BJ (cell line): ENCODE measurements at regions not wholly inside any gene's neighbourhood (a gene's known extent, or its start where the extent isn't known, plus 50 kb on each side); places are given as distances from the start of the nearest gene placed in this dataset.

ENCODE experiments used
- CTCF ChIA-PET: fragments of 350-600 bp; formaldehyde crosslinking; extraction: SDS; loops from one replicate; lab custom pipeline; 2021; ENCODE audit warnings: antibody characterized with exemption, inconsistent platforms; lab: Yijun Ruan, JAX
- POLR2A ChIA-PET: fragments of 300-600 bp; sonication (Branson Sonifier 250); formaldehyde crosslinking; extraction: SDS; loops from one replicate; lab custom pipeline; 2021; ENCODE audit warnings: antibody characterized with exemption; lab: Charles Lee
- DNase-seq: peaks from one replicate; pipeline ENCODE4 v3.0.0-alpha.2; 2011; ENCODE audit warnings: low read depth
- H3K27me3 ChIP-seq: 2 replicates; pipeline ENCODE4 v1.6.0; 2011; ENCODE audit warnings: low read length; ENCODE audit not compliant: control insufficient read depth, insufficient read depth
- H3K36me3 ChIP-seq: 2 replicates; pipeline ENCODE4 v1.5.1; 2011; ENCODE audit warnings: low read length; ENCODE audit not compliant: control insufficient read depth, insufficient read depth
- H3K4me3 ChIP-seq: 2 replicates; pipeline ENCODE4 v1.5.1; 2011; ENCODE audit warnings: low read depth, mild to moderate bottlenecking, control low read depth, low read length
- TF ChIP-seq, protein P1 (sequence below): IDR thresholded peaks from 2 replicates; pipeline ENCODE4 v1.5.1; 2011; ENCODE audit warnings: low read depth, mild to moderate bottlenecking, control low read depth, inconsistent platforms, low read length, moderate library complexity; ENCODE audit not compliant: insufficient read depth

DNA sequence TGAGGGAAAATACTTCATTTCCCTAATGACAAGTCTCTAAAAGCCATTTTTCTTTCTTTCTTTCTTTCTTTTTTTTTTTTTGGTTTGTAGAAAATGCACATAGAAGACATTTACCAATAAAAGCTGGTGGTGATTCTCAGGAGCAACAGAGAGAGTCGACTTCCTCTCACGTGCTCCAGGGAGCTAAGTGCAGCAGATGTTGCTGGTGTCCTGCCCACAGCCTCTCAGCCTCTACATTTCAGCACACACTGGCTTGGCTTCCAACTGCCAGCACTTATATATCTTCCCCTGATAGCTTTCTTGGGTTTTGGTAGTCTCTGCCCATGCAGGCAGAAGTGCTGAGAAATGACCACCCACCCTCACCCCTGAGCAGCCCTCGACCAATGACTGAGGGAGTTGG lies 58.4 kb upstream of the MARCHF10 start:
- TF ChIP-seq, protein P1, sequence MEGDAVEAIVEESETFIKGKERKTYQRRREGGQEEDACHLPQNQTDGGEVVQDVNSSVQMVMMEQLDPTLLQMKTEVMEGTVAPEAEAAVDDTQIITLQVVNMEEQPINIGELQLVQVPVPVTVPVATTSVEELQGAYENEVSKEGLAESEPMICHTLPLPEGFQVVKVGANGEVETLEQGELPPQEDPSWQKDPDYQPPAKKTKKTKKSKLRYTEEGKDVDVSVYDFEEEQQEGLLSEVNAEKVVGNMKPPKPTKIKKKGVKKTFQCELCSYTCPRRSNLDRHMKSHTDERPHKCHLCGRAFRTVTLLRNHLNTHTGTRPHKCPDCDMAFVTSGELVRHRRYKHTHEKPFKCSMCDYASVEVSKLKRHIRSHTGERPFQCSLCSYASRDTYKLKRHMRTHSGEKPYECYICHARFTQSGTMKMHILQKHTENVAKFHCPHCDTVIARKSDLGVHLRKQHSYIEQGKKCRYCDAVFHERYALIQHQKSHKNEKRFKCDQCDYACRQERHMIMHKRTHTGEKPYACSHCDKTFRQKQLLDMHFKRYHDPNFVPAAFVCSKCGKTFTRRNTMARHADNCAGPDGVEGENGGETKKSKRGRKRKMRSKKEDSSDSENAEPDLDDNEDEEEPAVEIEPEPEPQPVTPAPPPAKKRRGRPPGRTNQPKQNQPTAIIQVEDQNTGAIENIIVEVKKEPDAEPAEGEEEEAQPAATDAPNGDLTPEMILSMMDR: no peak
- ChIA-PET POLR2A (no interaction called here), CTCF (interaction anchor here (0.5 to 1.0 kb wide), 2 partner anchors 9 to 18 kb away, joined by 3 read pairs; no protein-coding TSS in a partner anchor)
- H3K36me3 ChIP-seq: no peaks in the 10 kb centered on the region
- no peak overlapping the region for H3K4me3 ChIP-seq
- no peak for DNase-seq
- H3K27me3 ChIP-seq: peaks cover 4% of the 10 kb centered on the region

DNA sequence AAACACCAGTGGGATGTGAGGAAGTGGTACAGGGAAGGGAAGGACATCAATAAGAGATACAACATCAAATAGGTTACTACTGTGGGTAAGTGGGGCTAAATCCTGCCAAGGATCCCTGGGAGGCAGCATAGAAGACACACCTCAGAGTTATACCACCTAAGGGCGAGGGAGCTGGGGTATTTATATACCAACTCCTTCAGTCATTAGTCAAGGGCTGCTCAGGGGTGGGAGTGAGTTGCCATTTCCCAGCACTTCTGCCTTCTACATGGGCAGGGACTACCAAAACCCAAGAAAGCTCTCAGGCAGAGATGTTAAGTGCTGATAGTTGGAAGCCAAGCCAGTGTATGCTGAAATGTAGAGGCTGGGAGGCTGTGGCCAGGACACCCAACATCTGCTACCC lies 57.5 kb upstream of the MARCHF10 start:
- Histone ChIP-seq H3K4me3 (no peak overlapping the region), H3K36me3 (no peaks in the 10 kb centered on the region), H3K27me3 (peaks cover 4% of the 10 kb centered on the region)
- TF ChIP-seq, protein P1: no peak
- POLR2A ChIA-PET: no interaction called here
- no peak for DNase-seq
- CTCF ChIA-PET: no interaction called here

DNA sequence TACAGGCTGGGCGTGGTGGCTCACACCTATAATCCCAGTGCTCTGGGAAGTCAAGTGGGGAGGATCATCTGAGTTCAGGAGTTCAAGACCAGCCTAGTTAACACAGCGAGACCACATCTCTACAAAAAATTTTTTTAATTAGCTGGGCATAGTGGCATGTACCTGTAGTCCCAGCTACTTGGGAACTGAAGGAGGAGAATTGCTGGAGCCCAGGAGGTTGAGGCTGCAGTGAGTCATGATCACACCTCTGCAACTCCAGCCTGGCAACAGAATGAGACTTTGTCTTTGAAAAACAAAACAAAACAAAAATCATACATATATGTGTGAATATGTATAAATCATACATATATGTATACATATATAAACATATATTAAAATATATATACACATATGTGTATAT lies 54.1 kb upstream of the MARCHF10 start:
- no peak overlapping the region for H3K4me3 ChIP-seq
- H3K27me3 ChIP-seq: peaks cover 1% of the 10 kb centered on the region
- POLR2A ChIA-PET: no interaction called here
- TF ChIP-seq, protein P1: no peak
- no peak for DNase-seq
- no peaks in the 10 kb centered on the region for H3K36me3 ChIP-seq
- CTCF ChIA-PET: no interaction called here

DNA sequence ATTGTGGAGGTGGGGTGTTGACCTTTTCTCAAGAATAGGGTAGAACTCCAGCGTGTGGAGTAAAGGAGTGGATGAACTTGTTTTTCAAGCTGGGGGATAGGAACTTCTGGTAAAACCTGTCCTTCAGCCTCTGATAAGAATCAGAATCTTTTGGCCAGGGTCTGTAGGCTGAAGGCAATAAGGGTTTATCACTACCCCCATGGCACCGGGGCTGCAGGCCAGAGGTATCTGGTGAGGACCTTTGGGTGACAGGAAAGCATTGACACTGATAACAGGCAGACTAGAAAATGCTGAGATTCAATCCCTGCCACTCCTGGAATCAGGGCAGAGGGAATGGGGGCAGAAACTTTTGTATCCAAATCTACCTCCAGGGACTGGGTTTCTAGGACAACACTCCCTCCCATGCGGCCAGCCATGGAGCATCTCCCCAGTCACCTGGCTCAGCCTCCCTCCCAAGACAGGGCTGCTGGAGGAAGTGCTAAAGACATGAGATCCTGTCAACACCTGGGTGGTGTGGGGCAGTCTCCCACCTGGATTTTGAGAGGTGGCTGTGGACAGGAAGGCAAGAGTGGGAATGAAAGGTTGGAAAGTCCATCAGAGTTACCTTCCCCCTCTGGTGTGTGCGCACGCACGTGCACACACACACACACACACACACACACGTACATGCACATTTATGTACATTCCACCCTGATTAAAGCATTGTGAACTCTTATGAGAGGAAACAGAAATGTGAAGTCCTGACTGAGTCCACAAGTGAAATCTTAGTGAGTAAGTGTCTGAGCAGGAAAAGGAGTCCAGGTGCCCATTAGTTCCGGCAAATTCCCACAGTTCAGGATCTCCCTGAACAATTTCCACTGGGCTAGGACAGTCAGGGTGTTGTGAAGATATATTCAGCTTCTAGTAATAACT lies 53.1 kb upstream of the MARCHF10 start:
- ChIA-PET POLR2A (no interaction called here), CTCF (no interaction called here)
- no peaks in the 10 kb centered on the region; the same call in 1 of the 2 replicates for H3K27me3 ChIP-seq
- no peak for DNase-seq
- H3K36me3 ChIP-seq: no peaks in the 10 kb centered on the region
- TF ChIP-seq, protein P1: no peak
- no peak overlapping the region for H3K4me3 ChIP-seq

DNA sequence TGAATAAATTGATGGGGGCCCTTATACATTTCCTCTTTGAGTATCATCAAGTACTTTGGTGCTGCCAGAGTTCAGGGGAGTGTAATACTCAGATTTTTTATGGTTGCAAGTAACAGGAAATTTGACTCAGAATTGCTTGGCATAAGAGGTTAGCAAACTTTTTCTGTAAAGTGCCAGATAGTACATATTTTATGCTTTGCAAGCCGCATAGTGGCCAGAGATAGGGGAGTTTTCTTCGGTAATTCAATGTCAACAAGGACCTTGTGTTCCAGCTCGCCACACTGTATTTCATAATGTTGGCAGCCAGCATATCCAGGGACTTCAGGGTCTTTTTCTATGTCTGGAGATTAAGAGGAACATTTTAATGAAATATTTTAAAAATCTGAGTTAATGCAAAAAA lies 51.0 kb upstream of the MARCHF10 start:
- POLR2A ChIA-PET: no interaction called here
- no peak for DNase-seq
- TF ChIP-seq, protein P1: no peak
- Histone ChIP-seq H3K27me3 (no peaks in the 10 kb centered on the region; the same call in 1 of the 2 replicates), H3K4me3 (no peak overlapping the region), H3K36me3 (no peaks in the 10 kb centered on the region)
- CTCF ChIA-PET: interaction anchor here (0.6 kb wide), 1 partner anchor 50 kb away, joined by 3 read pairs; no protein-coding TSS in a partner anchor
